Ovary (tissue), 3 donors: ENCODE measurements at regions not wholly inside any gene's neighbourhood (a gene's known extent, or its start where the extent isn't known, plus 50 kb on each side); places are given as distances from the start of the nearest gene placed in this dataset.

Experiments
- EP300 ChIP-seq: sonication (generic); formaldehyde crosslinking; IDR thresholded peaks from one replicate; pipeline ENCODE4 v1.6.1; 2017; ENCODE audit warnings: antibody characterized with exemption
- POLR2A ChIP-seq: fragments of 450-650 bp; IDR thresholded peaks from one replicate; pipeline ENCODE4 v1.6.1; 2017; ENCODE audit warnings: antibody characterized with exemption, mild to moderate bottlenecking, moderate library complexity
- TF ChIP-seq, protein P1 (sequence below), 3 donors: fragments of 450-650 bp in 2 of 3; fragments of 200-600 bp in 1 of 3; IDR thresholded peaks; one replicate each; pipeline versions ENCODE4 v1.5.1 to v1.8.0; 2016 to 2022; ENCODE audit warnings: antibody characterized with exemption in 3 of 3, mild to moderate bottlenecking in 1 of 3
- donor health status: DM: no; HTN: no; CAD: no.

DNA sequence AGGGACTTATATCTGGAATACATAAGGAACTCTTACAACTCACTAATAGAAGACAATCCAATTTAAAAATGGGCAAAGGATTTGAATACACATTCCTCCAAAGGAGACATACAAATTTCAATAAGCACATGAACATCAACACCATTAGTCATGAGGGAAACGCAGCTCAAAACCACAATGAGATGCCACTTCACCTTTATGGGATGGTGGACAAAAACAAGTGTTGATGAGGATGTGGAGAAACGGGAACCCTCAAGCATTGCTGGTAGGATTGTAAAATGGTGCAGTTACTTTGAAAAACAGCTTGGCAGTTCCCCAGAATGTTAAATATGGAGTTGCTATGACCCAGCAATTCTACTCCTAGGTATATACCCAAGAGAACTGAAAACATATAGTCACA is 72.7 kb upstream of the IER5L start:
- TF ChIP-seq, protein P1, sequence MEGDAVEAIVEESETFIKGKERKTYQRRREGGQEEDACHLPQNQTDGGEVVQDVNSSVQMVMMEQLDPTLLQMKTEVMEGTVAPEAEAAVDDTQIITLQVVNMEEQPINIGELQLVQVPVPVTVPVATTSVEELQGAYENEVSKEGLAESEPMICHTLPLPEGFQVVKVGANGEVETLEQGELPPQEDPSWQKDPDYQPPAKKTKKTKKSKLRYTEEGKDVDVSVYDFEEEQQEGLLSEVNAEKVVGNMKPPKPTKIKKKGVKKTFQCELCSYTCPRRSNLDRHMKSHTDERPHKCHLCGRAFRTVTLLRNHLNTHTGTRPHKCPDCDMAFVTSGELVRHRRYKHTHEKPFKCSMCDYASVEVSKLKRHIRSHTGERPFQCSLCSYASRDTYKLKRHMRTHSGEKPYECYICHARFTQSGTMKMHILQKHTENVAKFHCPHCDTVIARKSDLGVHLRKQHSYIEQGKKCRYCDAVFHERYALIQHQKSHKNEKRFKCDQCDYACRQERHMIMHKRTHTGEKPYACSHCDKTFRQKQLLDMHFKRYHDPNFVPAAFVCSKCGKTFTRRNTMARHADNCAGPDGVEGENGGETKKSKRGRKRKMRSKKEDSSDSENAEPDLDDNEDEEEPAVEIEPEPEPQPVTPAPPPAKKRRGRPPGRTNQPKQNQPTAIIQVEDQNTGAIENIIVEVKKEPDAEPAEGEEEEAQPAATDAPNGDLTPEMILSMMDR (IDR thresholded peaks at IDR 0.05) = no peak
- no peak for TF ChIP-seq POLR2A
- TF ChIP-seq EP300 = no peak
